ENCODE measurements at regions not wholly inside any gene's neighbourhood (a gene's known extent, or its start where the extent isn't known, plus 50 kb on each side); places are given as distances from the start of the nearest gene placed in this dataset.

DNA sequence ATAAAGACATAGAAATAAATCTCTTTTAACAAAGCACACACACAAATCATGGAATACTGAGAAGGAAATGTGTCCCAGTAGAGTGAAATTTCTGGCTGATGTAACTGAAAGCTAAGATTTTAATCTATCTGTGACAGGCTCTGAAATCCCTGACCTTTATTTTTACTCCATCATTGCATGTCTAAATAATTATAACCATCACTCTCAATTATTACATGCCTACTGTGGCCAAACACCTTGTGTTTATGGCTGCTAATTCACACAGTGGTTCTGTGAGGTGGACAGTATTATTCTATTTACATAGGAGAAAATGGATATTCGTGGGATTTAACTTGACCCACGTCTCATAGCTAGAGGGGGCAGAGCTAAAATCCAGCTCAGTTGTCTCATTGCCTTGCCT is 438.1 kb downstream of the TLL1 start:
- H3K36me3 ChIP-seq (replicated peaks in 1 of 2; ENCODE audit: control extremely low read depth in 1 of 2, control insufficient read depth in 1 of 2, extremely low read depth in 1 of 2, insufficient read depth in 2 of 2, low read length in 1 of 2) = no peaks in the 10 kb centered on the region
- no peaks in the 10 kb centered on the region for H3K27me3 ChIP-seq (replicated peaks in 1 of 4; ENCODE audit: control extremely low read depth in 1 of 4, control insufficient read depth in 3 of 4, insufficient read depth in 4 of 4, low read length in 3 of 4)
- H3K27ac ChIP-seq (ENCODE audit: low read length in 2 of 2) = no peak overlapping the region
- Mint-ChIP-seq H3K4me1 (no peaks in the 10 kb centered on the region), H3K27ac (no peak overlapping the region), H3K9me3 (ENCODE audit: insufficient read depth) (peaks cover 4% of the 10 kb centered on the region), H3K27me3 (no peaks in the 10 kb centered on the region), H3K4me3 (no peak overlapping the region)
- DNase-seq (no peak), ATAC-seq (ENCODE audit: low read depth) (no peak)
- no peak overlapping the region for H3K4me3 ChIP-seq (ENCODE audit: control extremely low read depth in 1 of 5, extremely low read depth in 1 of 5, insufficient read depth in 1 of 5, low read depth in 2 of 5, low read length in 4 of 5)
- no peaks in the 10 kb centered on the region for H3K79me2 ChIP-seq (ENCODE audit: control insufficient read depth, insufficient read depth, low read length)
- no peak overlapping the region for H3K9ac ChIP-seq (ENCODE audit: low read length)
- no peaks in the 10 kb centered on the region for H4K20me1 ChIP-seq (ENCODE audit: control insufficient read depth, insufficient read depth, low read length, poor library complexity, severe bottlenecking)
- H3K4me1 ChIP-seq (ENCODE audit: control insufficient read depth in 2 of 2, insufficient read depth in 2 of 2, low read length in 2 of 2) = no peaks in the 10 kb centered on the region
- intact Hi-C loops (cut with micrococcal nuclease) = no loop called here
- 90% methylated on average over 2 of the region's 2 CpGs for WGBS (ENCODE audit: insufficient coverage)
- TF ChIP-seq, protein P1, sequence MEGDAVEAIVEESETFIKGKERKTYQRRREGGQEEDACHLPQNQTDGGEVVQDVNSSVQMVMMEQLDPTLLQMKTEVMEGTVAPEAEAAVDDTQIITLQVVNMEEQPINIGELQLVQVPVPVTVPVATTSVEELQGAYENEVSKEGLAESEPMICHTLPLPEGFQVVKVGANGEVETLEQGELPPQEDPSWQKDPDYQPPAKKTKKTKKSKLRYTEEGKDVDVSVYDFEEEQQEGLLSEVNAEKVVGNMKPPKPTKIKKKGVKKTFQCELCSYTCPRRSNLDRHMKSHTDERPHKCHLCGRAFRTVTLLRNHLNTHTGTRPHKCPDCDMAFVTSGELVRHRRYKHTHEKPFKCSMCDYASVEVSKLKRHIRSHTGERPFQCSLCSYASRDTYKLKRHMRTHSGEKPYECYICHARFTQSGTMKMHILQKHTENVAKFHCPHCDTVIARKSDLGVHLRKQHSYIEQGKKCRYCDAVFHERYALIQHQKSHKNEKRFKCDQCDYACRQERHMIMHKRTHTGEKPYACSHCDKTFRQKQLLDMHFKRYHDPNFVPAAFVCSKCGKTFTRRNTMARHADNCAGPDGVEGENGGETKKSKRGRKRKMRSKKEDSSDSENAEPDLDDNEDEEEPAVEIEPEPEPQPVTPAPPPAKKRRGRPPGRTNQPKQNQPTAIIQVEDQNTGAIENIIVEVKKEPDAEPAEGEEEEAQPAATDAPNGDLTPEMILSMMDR (IDR thresholded peaks at IDR 0.05) = no peak
- TF ChIP-seq EZH2 (IDR thresholded peaks at IDR 0.05; ENCODE audit: borderline replicate concordance, insufficient read depth, low read depth, low read length, poor library complexity, severe bottlenecking) = no peak
- POLR2A ChIA-PET = no interaction called here
- CTCF ChIA-PET = no interaction called here
- no peak overlapping the region for H2AFZ ChIP-seq (ENCODE audit: insufficient read depth, low read depth, low read length, poor library complexity, severe bottlenecking)
- no peak overlapping the region for H3K4me2 ChIP-seq (replicated peaks; ENCODE audit: low read depth, low read length, poor library complexity, severe bottlenecking)
- H3K9me3 ChIP-seq (ENCODE audit: control extremely low read depth in 1 of 3, control insufficient read depth in 2 of 3, insufficient read depth in 1 of 3, low read length in 2 of 3) = no peaks in the 10 kb centered on the region

DNA sequence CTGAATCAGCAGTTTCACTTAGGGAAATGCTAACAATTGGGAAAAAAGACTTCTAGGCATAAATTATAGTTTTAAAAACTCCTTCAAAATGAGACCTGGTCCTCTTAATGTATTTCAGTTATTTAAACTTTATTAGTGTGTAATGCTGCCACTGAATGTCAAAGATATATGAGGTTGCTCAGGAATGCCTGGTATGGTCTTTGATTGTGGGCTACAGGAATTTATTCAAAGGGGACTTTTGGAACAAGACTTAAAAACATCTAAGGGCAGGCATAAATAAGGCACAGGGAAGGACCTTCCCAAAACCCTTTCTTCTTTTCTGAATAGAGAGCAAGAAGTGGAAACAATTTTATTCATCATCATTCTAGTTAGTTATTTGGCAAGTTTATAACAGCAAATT is 439.1 kb downstream of the TLL1 start:
- POLR2A ChIA-PET = no interaction called here
- no peaks in the 10 kb centered on the region for H4K20me1 ChIP-seq (ENCODE audit: control insufficient read depth, insufficient read depth, low read length, poor library complexity, severe bottlenecking)

More for the DNA sequence above, 439.1 kb downstream of the TLL1 start:
- Histone ChIP-seq H3K79me2 (ENCODE audit: control insufficient read depth, insufficient read depth, low read length) (no peaks in the 10 kb centered on the region), H3K4me3 (ENCODE audit: control extremely low read depth in 1 of 5, extremely low read depth in 1 of 5, insufficient read depth in 1 of 5, low read depth in 2 of 5, low read length in 4 of 5) (no peak overlapping the region), H3K36me3 (replicated peaks in 1 of 2; ENCODE audit: control extremely low read depth in 1 of 2, control insufficient read depth in 1 of 2, extremely low read depth in 1 of 2, insufficient read depth in 2 of 2, low read length in 1 of 2) (no peaks in the 10 kb centered on the region), H3K4me1 (ENCODE audit: control insufficient read depth in 2 of 2, insufficient read depth in 2 of 2, low read length in 2 of 2) (no peaks in the 10 kb centered on the region), H3K9ac (ENCODE audit: low read length) (no peak overlapping the region), H3K27me3 (replicated peaks in 1 of 4; ENCODE audit: control extremely low read depth in 1 of 4, control insufficient read depth in 3 of 4, insufficient read depth in 4 of 4, low read length in 3 of 4) (no peaks in the 10 kb centered on the region), H3K27ac (ENCODE audit: low read length in 2 of 2) (no peak overlapping the region), H2AFZ (ENCODE audit: insufficient read depth, low read depth, low read length, poor library complexity, severe bottlenecking) (no peak overlapping the region), H3K9me3 (ENCODE audit: control extremely low read depth in 1 of 3, control insufficient read depth in 2 of 3, insufficient read depth in 1 of 3, low read length in 2 of 3) (no peaks in the 10 kb centered on the region), H3K4me2 (replicated peaks; ENCODE audit: low read depth, low read length, poor library complexity, severe bottlenecking) (no peak overlapping the region)
- H3K27ac Mint-ChIP-seq = no peak overlapping the region
- TF ChIP-seq, protein P1 (IDR thresholded peaks at IDR 0.05) = no peak
- TF ChIP-seq EZH2 (IDR thresholded peaks at IDR 0.05; ENCODE audit: borderline replicate concordance, insufficient read depth, low read depth, low read length, poor library complexity, severe bottlenecking) = no peak
- no peak overlapping the region for H3K4me3 Mint-ChIP-seq
- H3K27me3 Mint-ChIP-seq = no peaks in the 10 kb centered on the region
- H3K9me3 Mint-ChIP-seq (ENCODE audit: insufficient read depth) = peaks cover 2% of the 10 kb centered on the region
- ATAC-seq (ENCODE audit: low read depth) = no peak
- DNase-seq = no peak
- H3K4me1 Mint-ChIP-seq = no peaks in the 10 kb centered on the region
- CTCF ChIA-PET = no interaction called here
- intact Hi-C loops (cut with micrococcal nuclease) = no loop called here
